HS-27A (cell line): ENCODE measurements at regions not wholly inside any gene's neighbourhood (a gene's known extent, or its start where the extent isn't known, plus 50 kb on each side); places are given as distances from the start of the nearest gene placed in this dataset.
"Not testable (repeated sequence)": the region's sequence is repeated elsewhere in the genome, so short reads cannot be mapped to it uniquely, and the experiment has no call there.

Experiments used
- DNase-seq: peaks from one replicate; pipeline ENCODE4 v3.0.0-alpha.2; 2012; ENCODE audit warnings: low read depth, missing footprints

- no peak for DNase-seq
Measured at GRCh38 chr5:6078881-6079280, 299.5 kb downstream of the MED10 start.

GRCh38 chr5:6076341-6077239, 301.8 kb downstream of the MED10 start:
- DNase-seq: no peak

- not testable (repeated sequence) for DNase-seq
Measured at GRCh38 chr5:6072488-6072887, 305.9 kb downstream of the MED10 start.

GRCh38 chr5:6069496-6070185, 308.7 kb downstream of the MED10 start:
- no peak for DNase-seq

- no peak for DNase-seq
Measured at GRCh38 chr5:6066016-6066415, 312.3 kb downstream of the MED10 start.

- no peak for DNase-seq
Measured at GRCh38 chr5:6059137-6059800, 319.1 kb downstream of the MED10 start.

GRCh38 chr5:6058055-6058715, 320.2 kb downstream of the MED10 start:
- DNase-seq: no peak

- DNase-seq: no peak
Measured at GRCh38 chr5:6056280-6056679, 322.1 kb downstream of the MED10 start.

GRCh38 chr5:6049662-6050061, 328.7 kb downstream of the MED10 start:
- no peak for DNase-seq

GRCh38 chr5:6048746-6049145, 329.6 kb downstream of the MED10 start:
- no peak for DNase-seq

GRCh38 chr5:6046296-6046967, 331.9 kb downstream of the MED10 start:
- no peak for DNase-seq

- DNase-seq: no peak
Measured at GRCh38 chr5:6043491-6044310, 334.6 kb downstream of the MED10 start.

- DNase-seq: no peak
Measured at GRCh38 chr5:6041977-6042550, 336.3 kb downstream of the MED10 start.

- DNase-seq: no peak
Measured at GRCh38 chr5:6039111-6039510, 339.2 kb downstream of the MED10 start.

- DNase-seq: no peak
Measured at GRCh38 chr5:6036006-6036405, 342.3 kb downstream of the MED10 start.

GRCh38 chr5:6029811-6030271, 348.5 kb downstream of the MED10 start:
- DNase-seq: no peak

GRCh38 chr5:6026766-6027406, 351.5 kb downstream of the MED10 start:
- no peak for DNase-seq

GRCh38 chr5:6019612-6020011, 358.7 kb downstream of the MED10 start:
- no peak for DNase-seq

GRCh38 chr5:6013506-6013905, 364.8 kb downstream of the MED10 start:
- DNase-seq: no peak

- no peak for DNase-seq
Measured at GRCh38 chr5:6011199-6011598, 367.1 kb downstream of the MED10 start.
